ENCODE measurements at regions not wholly inside any gene's neighbourhood (a gene's known extent, or its start where the extent isn't known, plus 50 kb on each side); places are given as distances from the start of the nearest gene placed in this dataset.

DNA sequence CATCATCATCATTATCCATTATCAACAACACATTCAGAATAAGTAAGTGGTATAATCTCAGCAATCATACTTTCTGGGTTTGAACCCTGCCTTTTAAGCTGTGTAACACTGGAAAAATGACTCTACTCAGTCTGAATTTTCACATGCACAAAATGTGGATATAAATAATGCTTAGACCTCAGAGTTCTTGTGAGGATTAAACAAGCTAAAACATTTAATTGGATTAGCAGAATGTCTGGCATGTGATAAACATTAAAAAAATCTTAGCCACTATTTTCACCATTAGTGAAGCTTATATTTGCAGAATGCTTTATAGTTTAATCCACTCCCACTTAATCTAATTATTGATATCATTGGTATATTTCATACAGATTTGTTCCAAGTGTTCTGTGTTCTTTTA is 412.3 kb downstream of the RFC3 start:
- H3K4me3 ChIP-seq (replicated peaks; ENCODE audit: low read depth, low read length), result no peak overlapping the region
- no peak for DNase-seq (ENCODE audit: extremely low read depth, low read depth)
- TF ChIP-seq, protein P1, sequence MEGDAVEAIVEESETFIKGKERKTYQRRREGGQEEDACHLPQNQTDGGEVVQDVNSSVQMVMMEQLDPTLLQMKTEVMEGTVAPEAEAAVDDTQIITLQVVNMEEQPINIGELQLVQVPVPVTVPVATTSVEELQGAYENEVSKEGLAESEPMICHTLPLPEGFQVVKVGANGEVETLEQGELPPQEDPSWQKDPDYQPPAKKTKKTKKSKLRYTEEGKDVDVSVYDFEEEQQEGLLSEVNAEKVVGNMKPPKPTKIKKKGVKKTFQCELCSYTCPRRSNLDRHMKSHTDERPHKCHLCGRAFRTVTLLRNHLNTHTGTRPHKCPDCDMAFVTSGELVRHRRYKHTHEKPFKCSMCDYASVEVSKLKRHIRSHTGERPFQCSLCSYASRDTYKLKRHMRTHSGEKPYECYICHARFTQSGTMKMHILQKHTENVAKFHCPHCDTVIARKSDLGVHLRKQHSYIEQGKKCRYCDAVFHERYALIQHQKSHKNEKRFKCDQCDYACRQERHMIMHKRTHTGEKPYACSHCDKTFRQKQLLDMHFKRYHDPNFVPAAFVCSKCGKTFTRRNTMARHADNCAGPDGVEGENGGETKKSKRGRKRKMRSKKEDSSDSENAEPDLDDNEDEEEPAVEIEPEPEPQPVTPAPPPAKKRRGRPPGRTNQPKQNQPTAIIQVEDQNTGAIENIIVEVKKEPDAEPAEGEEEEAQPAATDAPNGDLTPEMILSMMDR (IDR thresholded peaks at IDR 0.05; ENCODE audit: low read depth, low read length, missing control alignments), result no peak

DNA sequence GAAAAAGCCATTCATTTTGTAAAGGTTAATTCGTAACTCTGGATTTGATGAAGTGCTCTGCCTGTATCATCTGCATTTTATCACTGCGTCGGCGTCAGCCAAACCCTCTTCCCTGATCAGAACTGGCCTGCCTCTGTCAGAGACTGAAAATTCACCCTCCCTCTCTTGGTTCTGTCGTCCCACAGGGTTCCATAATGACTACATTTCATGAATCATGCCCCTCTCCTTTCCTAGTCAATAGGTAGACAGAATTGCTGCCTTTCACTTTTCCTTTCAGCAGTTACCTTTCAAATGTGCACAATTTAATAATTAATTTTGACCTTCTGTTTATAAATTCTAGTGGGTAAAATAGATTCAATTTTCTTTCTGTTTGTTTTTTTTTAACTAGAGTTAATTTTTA is 423.4 kb downstream of the RFC3 start:
- no peak overlapping the region for H3K4me3 ChIP-seq (replicated peaks; ENCODE audit: low read depth, low read length)
- TF ChIP-seq, protein P1 (IDR thresholded peaks at IDR 0.05; ENCODE audit: low read depth, low read length, missing control alignments), result no peak
- DNase-seq (ENCODE audit: extremely low read depth, low read depth), result no peak

DNA sequence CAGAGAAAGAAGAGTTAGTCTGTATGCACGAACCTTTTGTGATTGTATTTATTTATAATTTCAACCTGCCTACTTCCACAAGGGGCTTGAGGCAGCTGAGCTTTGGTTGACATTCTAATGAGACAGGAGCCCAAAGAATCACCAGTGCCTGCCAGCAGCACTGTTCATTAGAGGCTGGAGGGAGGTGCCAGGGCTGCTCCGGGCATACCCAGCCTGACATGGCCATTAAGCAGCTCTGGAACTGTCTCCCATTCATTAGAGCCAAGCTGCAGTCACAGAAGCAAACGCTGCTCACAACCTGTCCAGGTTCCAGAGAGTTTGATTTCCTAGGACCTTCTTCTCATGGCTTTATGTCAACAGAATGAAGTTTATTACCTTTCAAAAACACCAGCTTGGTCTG is 425.5 kb downstream of the RFC3 start:
- TF ChIP-seq, protein P1 (IDR thresholded peaks at IDR 0.05; ENCODE audit: low read depth, low read length, missing control alignments), result no peak
- no peak for DNase-seq (ENCODE audit: extremely low read depth, low read depth)
- H3K4me3 ChIP-seq (replicated peaks; ENCODE audit: low read depth, low read length), result no peak overlapping the region

DNA sequence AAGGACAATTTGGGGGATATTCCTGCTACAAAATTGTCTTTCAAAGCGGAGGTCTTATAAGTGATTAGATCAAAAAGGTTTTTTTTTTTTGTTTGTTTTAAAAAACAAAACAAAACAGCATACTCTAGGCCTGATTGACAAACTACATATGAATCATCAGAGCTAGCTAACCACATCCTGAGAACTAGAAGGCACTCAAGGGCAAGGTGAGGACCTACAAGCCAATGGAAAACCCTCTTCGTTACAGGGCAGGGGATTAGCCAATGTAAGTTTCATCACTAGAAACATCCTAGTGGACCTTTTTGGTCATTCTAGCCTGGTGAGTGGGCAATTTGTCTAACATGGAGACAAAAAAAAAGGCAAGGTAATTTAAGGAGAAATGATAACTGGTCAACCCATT is 428.6 kb downstream of the RFC3 start:
- TF ChIP-seq, protein P1 (IDR thresholded peaks at IDR 0.05; ENCODE audit: low read depth, low read length, missing control alignments), result no peak
- no peak overlapping the region for H3K4me3 ChIP-seq (replicated peaks; ENCODE audit: low read depth, low read length)
- no peak for DNase-seq (ENCODE audit: extremely low read depth, low read depth)

DNA sequence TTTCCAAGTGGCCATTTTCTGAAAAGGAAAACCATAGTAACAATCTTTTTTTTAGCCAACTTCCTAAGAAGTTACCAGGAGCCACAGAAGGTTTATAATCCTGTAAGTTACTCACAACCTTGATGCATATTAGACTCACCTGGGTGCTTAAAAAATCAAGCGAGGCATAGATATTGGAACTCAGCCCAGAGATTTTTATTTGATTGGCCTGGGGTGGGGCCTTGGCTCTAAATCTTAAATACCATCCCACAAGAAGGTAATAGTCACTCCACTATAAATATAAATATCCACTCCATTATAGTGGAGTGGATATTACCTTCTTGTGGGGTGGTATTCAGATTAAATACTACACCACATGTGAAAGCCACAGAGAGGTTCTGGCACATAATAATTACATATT is 429.6 kb downstream of the RFC3 start:
- no peak for DNase-seq (ENCODE audit: extremely low read depth, low read depth)
- no peak overlapping the region for H3K4me3 ChIP-seq (replicated peaks; ENCODE audit: low read depth, low read length)

DNA sequence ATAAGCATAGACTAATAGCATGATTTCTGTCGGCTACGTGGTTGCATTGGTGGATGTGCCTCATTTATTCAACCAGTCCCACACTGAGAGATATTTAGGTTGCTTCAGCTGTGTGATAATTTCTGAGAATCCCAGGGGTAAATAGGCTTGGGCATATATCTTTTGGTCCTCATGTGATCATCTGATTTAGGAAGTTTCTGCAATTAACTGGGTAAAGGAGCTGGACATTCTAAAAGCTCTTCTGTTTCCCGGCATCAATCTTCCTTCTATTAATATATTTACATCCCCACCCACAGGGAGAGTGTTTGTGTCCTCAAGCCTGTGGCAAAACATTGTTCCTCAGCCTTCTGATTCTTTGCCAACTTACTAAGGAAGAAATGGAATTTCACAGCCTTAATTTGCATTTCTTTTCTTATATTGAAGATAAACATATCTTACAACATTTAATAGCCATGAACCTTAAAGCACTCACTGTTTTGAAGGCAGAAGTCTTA is 431.6 kb downstream of the RFC3 start:
- H3K4me3 ChIP-seq (replicated peaks; ENCODE audit: low read depth, low read length), result no peak overlapping the region
- no peak for DNase-seq (ENCODE audit: extremely low read depth, low read depth)
- TF ChIP-seq, protein P1 (IDR thresholded peaks at IDR 0.05; ENCODE audit: low read depth, low read length, missing control alignments), result no peak

More for the DNA sequence above, 429.6 kb downstream of the RFC3 start:
- TF ChIP-seq, protein P1 (IDR thresholded peaks at IDR 0.05; ENCODE audit: low read depth, low read length, missing control alignments), result no peak

DNA sequence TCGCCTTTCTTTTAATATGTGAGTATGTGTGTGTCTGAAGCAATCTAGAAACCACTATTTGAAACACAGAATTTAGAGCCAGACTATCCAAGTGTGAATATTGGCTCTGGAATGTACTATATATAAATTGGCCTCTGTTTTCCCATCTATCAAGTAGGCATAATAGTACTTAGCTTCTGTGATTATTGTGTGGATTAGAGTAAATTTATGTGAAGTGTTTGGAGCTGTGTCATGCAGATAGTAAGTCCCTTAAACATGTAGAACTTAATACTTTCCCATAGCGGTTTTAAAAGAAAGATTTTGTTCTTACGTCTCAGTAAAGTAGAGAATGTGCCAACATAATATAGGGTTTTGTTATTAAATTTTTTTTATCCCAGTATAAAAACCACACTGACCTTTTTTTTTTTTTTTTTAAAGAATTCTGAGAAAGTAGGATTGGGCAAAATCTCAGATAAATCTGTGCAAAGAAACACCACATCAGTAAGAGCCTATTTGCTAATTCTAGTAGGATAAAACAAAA is 432.3 kb downstream of the RFC3 start:
- DNase-seq (ENCODE audit: extremely low read depth, low read depth), result no peak
- TF ChIP-seq, protein P1 (IDR thresholded peaks at IDR 0.05; ENCODE audit: low read depth, low read length, missing control alignments), result no peak
- no peak overlapping the region for H3K4me3 ChIP-seq (replicated peaks; ENCODE audit: low read depth, low read length)
